ENCODE measurements at regions not wholly inside any gene's neighbourhood (a gene's known extent, or its start where the extent isn't known, plus 50 kb on each side); places are given as distances from the start of the nearest gene placed in this dataset.

DNA sequence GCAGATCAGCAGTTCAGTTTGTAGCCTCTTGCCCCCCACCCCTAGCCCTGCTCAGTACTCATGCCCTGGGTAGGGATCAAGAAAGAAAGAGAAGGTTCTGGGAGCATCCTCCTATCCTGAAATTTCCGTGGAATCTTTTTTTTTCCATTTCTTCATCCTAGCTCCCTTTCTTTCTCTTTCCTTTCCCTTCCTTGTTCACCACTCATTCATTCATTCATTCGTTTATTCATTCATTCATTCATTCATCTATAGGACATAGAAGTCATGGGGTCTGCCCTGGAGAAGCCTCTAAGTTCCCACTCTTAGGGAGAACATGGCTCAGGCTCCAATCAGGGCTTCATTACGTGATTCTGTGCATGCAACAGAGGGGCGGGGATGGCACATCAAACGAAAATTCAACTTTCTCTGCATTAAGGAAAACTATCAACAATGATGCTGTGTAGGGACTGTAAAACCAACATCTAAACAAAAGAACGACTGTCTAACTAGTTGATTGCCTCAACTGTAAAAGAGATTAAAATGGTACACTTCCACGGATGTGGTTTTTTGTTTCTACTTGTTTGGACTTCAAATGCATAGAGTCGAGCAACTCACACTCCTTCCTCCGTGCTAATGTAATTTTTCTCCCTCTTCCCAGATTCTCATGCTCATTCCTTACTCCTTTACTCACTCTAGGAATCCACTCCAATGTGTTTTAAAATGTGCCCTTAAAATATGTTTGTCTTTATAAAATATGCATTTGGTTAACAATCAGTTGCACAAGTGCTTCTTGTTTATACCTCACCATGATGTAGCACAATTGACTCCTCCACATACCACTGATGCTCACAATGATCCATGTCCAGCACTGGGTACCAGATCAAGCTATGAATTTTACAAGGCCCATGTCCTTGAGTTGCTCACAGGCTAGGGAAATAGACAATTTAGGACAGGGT is 101.2 kb upstream of the SLC2A1 start:
- H3K4me3 Mint-ChIP-seq = no peak overlapping the region
- no peak overlapping the region for H2AFZ ChIP-seq (ENCODE audit: insufficient read depth, low read depth, low read length, poor library complexity, severe bottlenecking)
- H3K27ac Mint-ChIP-seq = peak overlapping the region in 1 of 7 donors; percentile 38

More for the DNA sequence above, 101.2 kb upstream of the SLC2A1 start:
- H3K4me1 Mint-ChIP-seq = peaks cover 10% of the 10 kb centered on the region
- no peak overlapping the region for H3K4me3 ChIP-seq (replicated peaks in 1 of 3; ENCODE audit: low read depth in 2 of 3, low read length in 3 of 3)
- no peaks in the 10 kb centered on the region for H3K36me3 Mint-ChIP-seq
- no peak overlapping the region for H3K9ac ChIP-seq (ENCODE audit: insufficient read depth, low read length, poor library complexity, severe bottlenecking)
- no peak overlapping the region for H3K27ac ChIP-seq (ENCODE audit: low read depth in 1 of 2, low read length in 2 of 2)
- intact Hi-C loops (cut with micrococcal nuclease) = no loop called here
- H3K79me2 ChIP-seq (ENCODE audit: insufficient read depth, low read length) = no peaks in the 10 kb centered on the region
- no peaks in the 10 kb centered on the region for H3K9me3 Mint-ChIP-seq
- WGBS (ENCODE audit: insufficient coverage) = 86% methylated on average over 2 of the region's 9 CpGs
- H4K20me1 ChIP-seq (ENCODE audit: insufficient read depth, low read length) = no peaks in the 10 kb centered on the region
- H3K27me3 Mint-ChIP-seq (ENCODE audit: low read depth in 3 of 3) = peaks cover 2 to 6% (median 3%) of the 10 kb centered on the region in 3 donors
- H3K4me1 ChIP-seq (ENCODE audit: control insufficient read depth in 1 of 2, insufficient read depth in 2 of 2, low read length in 2 of 2) = peaks cover 5 to 7% of the 10 kb centered on the region in 2 donors
- H3K9me3 ChIP-seq (replicated peaks in 1 of 2; ENCODE audit: control insufficient read depth in 1 of 2, insufficient read depth in 1 of 2, low read length in 2 of 2) = no peaks in the 10 kb centered on the region
- no peaks in the 10 kb centered on the region for H3K27me3 ChIP-seq (ENCODE audit: control insufficient read depth in 2 of 2, insufficient read depth in 2 of 2, low read length in 2 of 2)
- H3K4me2 ChIP-seq (replicated peaks; ENCODE audit: extremely low read depth, low read length, poor library complexity, severe bottlenecking) = no peak overlapping the region
- TF ChIP-seq CTCF (IDR thresholded peaks at IDR 0.05) = no peak
- DNase-seq = no peak
- no peaks in the 10 kb centered on the region for H3K36me3 ChIP-seq (replicated peaks in 1 of 2; ENCODE audit: control insufficient read depth in 1 of 2, insufficient read depth in 2 of 2, low read length in 2 of 2)

All from CD14-positive monocyte (primary cell).